Stimulated activated CD4-positive, alpha-beta T cell treated with anti-CD3 and anti-CD28 coated beads, Interleukin-15, amount 100 ng/mL, for 48 hours (primary cell): ENCODE measurements at regions not wholly inside any gene's neighbourhood (a gene's known extent, or its start where the extent isn't known, plus 50 kb on each side); places are given as distances from the start of the nearest gene placed in this dataset.

Source experiments
- DNase-seq, 2 donors: peaks; one replicate each; pipeline ENCODE4 v3.0.0-alpha.2; 2020; ENCODE audit warnings: low read depth in 2 of 2

GRCh38 chr2:175463589-175464310, 282.2 kb upstream of the ATP5MC3 start:
- no peak for DNase-seq

- DNase-seq = no peak
Observed at GRCh38 chr2:175463169-175463568, 281.7 kb upstream of the ATP5MC3 start.

- no peak for DNase-seq
Observed at GRCh38 chr2:175462246-175462645, 280.7 kb upstream of the ATP5MC3 start.

- no peak for DNase-seq
Observed at GRCh38 chr2:175461839-175462238, 280.3 kb upstream of the ATP5MC3 start.

- no peak for DNase-seq
Observed at GRCh38 chr2:175457895-175458448, 276.5 kb upstream of the ATP5MC3 start.

DNA sequence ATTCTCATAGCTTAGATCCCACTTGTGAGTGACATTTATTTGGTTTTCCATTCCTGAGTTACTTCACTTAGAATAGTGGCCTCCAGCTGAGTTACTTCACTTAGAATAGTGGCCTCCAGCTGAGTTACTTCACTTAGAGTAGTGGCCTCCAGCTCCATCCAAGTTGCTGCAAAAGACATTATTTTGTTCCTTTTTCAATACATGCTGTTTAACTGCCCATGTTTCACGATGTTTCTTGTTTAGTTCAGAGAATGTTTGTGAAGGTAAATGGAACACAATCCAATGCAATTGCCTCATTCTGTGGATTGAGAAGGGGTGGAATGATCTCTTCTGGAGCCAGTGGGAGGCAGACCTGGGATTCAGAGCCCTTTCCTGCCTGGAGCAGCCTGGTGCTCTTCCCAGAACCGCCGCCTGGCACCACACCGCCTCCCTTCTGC, 273.5 kb upstream of the ATP5MC3 start:
- no peak for DNase-seq

GRCh38 chr2:175450029-175450760, 268.7 kb upstream of the ATP5MC3 start:
- no peak for DNase-seq

GRCh38 chr2:175449616-175450015, 268.1 kb upstream of the ATP5MC3 start:
- no peak for DNase-seq

- no peak for DNase-seq
Observed at GRCh38 chr2:175446201-175446600, 264.7 kb upstream of the ATP5MC3 start.

GRCh38 chr2:175445281-175445680, 263.8 kb upstream of the ATP5MC3 start:
- no peak for DNase-seq

DNA sequence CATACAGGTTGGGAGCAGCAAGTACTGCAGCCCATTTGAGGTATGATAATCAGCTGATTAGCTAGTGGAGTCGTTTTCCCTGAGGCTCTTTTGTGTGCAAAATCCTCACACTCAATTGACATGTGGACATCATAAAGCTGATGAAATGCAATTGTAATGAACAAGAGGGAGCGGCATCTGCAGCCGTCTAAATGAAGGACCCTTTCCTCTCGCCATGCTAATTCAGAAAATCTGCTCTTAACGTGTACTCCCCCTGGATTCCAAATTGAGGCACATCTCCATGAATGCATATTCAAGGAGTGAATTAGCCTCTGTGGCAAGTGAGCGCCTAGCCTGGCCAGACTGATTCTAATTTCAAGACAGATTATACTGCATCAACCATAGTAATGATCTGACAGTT, 260.9 kb upstream of the ATP5MC3 start:
- DNase-seq = no peak

- DNase-seq = no peak
Observed at GRCh38 chr2:175441181-175441761, 259.8 kb upstream of the ATP5MC3 start.

DNA sequence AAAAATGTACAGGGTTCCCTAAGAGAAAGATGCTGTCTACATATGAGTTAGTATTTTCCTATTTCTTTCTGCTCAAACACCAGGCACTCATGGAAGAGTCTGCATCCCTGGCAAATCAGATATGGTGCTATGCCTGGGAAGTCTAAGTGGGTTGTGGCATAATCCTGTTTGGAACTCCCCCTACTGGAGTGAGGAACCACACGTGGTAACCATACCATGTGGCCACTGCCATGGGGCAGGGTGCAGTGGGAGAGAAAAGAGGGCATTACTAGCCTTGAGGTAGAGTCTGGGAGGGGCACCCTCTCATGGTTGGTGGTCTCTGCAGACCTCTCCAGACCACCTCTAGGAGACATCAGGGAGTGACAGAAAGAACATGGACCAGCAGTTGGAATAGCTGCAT, 257.9 kb upstream of the ATP5MC3 start:
- DNase-seq = no peak

GRCh38 chr2:175437167-175437566, 255.7 kb upstream of the ATP5MC3 start:
- no peak for DNase-seq

DNA sequence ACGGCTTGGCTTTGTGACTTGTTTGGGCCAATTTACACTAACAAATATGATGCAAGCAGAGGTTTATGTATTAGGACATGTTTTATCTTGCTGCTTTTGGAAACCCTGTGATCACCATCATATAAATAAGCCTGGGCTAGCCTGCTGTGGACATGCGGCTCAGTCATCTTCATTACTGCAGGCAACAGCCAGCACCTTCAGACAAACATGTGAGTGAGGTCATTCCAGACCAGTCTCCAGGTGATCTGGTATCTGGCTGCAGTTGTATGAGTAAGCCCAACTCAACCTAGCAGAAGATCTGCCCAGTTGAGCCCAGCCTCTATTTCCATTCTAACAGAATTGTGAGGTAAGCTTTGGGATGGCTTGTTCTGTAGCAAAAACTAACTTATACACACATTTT, 254.6 kb upstream of the ATP5MC3 start:
- DNase-seq = no peak

- DNase-seq = no peak
Observed at GRCh38 chr2:175435012-175435411, 253.5 kb upstream of the ATP5MC3 start.

- DNase-seq = no peak
Observed at GRCh38 chr2:175432793-175433192, 251.3 kb upstream of the ATP5MC3 start.

GRCh38 chr2:175432021-175432420, 250.5 kb upstream of the ATP5MC3 start:
- DNase-seq = no peak

DNA sequence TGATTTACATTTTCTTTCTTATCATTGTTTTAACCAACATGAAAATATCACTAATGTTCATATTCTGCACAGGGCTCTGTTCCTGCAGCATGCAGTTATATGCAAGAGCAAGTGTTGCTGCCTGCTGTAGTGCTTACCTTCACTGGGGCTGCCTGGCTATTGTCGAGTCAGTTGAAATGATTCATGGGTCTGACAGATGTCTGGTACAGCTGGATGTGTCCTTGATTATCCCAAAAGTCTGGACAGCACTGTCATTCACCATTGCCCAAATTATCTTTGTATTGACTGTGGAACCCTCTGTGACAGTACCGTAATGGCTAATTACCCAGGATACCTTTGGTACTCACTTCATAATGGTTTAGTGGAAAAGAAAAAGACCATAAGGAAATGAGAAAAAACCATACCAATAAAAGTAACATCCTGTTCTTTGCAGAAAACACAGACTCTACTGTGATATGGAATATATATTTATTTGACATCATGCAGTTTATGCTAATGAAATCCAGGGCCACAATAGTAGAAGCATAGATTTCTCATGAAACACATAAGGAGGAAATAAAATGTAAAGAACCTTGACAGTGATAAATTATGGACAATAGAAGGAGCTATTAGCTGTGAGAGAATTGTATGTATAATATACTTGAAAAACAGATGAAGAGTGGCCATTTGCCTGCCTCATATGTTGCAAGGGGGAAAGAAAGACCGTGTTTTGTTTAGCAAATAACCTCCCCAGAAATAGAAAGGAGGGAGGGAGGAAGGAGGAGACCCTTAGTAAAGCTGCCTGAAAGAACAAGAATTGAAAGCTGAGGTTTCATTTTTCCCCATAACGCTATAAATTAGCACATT, 249.8 kb upstream of the ATP5MC3 start:
- no peak for DNase-seq

GRCh38 chr2:175430236-175430635, 248.7 kb upstream of the ATP5MC3 start:
- DNase-seq = no peak

GRCh38 chr2:175418224-175418835, 236.8 kb upstream of the ATP5MC3 start:
- DNase-seq = no peak
